ENCODE measurements at regions not wholly inside any gene's neighbourhood (a gene's known extent, or its start where the extent isn't known, plus 50 kb on each side); places are given as distances from the start of the nearest gene placed in this dataset.

GRCh38 chr20:41938353-41938752 lies 320.2 kb upstream of the CHD6 start:
- DNase-seq (ENCODE audit: low spot score) (no peak), ATAC-seq (no peak)
- peaks cover 99% of the 10 kb centered on the region for H3K9me3 Mint-ChIP-seq
- no peak overlapping the region for H3K4me3 Mint-ChIP-seq
- Histone ChIP-seq H3K27me3 (ENCODE audit: insufficient read depth) (no peaks in the 10 kb centered on the region), H3K9me2 (ENCODE audit: insufficient read depth) (no peaks in the 10 kb centered on the region), H3K27ac (ENCODE audit: low read depth) (no peak overlapping the region), H3K4me2 (no peak overlapping the region), H2AFZ (no peak overlapping the region), H4K20me1 (replicated peaks; ENCODE audit: insufficient read depth) (no peaks in the 10 kb centered on the region), H3K4me1 (ENCODE audit: insufficient read depth) (no peaks in the 10 kb centered on the region), H3K79me2 (replicated peaks; ENCODE audit: insufficient read depth) (no peaks in the 10 kb centered on the region), H3K36me3 (ENCODE audit: insufficient read depth) (no peaks in the 10 kb centered on the region), H3K4me3 (no peak overlapping the region), H3F3A (replicated peaks; ENCODE audit: low read depth) (no peaks in the 10 kb centered on the region)
- H3K27me3 Mint-ChIP-seq (ENCODE audit: insufficient read depth, low read depth, poor library complexity): no peaks in the 10 kb centered on the region
- no peaks in the 10 kb centered on the region for H3K4me1 Mint-ChIP-seq
- H3K36me3 Mint-ChIP-seq (ENCODE audit: low read depth): peaks cover 10% of the 10 kb centered on the region; the same call in 2 of the 3 replicates
- TF ChIP-seq ZNF114 (CRISPR knock-in tag; IDR thresholded peaks at IDR 0.05): no peak
- no peak for TF ChIP-seq JUNB (IDR thresholded peaks at IDR 0.05; ENCODE audit: unreplicated experiment)
- TF ChIP-seq EZH2 (IDR thresholded peaks at IDR 0.05; ENCODE audit: low read depth, unreplicated experiment): no peak
- no peak for TF ChIP-seq STAT1 (IDR thresholded peaks at IDR 0.05; ENCODE audit: unreplicated experiment)
- no peak for TF ChIP-seq REST (IDR thresholded peaks at IDR 0.05; ENCODE audit: unreplicated experiment)
- TF ChIP-seq CTCF (conservative IDR thresholded peaks at IDR 0.05; ENCODE audit: low read depth in 2 of 2): no peak
- no peak for TF ChIP-seq POLR2AphosphoS5 (IDR thresholded peaks at IDR 0.05; ENCODE audit: low read depth)
- TF ChIP-seq ZNF462 (CRISPR knock-in tag; IDR thresholded peaks at IDR 0.05): no peak
- no peak for TF ChIP-seq ZNF331 (CRISPR knock-in tag; IDR thresholded peaks at IDR 0.05; ENCODE audit: low read depth)
- TF ChIP-seq EZH2phosphoT487 (IDR thresholded peaks at IDR 0.05; ENCODE audit: unreplicated experiment): no peak
- TF ChIP-seq ETS1 (IDR thresholded peaks at IDR 0.05): no peak
- no peak for TF ChIP-seq NANOG (IDR thresholded peaks at IDR 0.05; ENCODE audit: borderline replicate concordance)
- TF ChIP-seq CREB1 (CRISPR knock-in tag; IDR thresholded peaks at IDR 0.05; ENCODE audit: low read depth): no peak
- no peak overlapping the region for H3K27ac Mint-ChIP-seq
